Stomach (tissue), 8 donors: ENCODE measurements at regions not wholly inside any gene's neighbourhood (a gene's known extent, or its start where the extent isn't known, plus 50 kb on each side); places are given as distances from the start of the nearest gene placed in this dataset.

ENCODE experiments used
- DNase-seq, 2 donors: peaks; one replicate each; pipeline versions ENCODE4 v3.0.0 to v3.0.0-alpha.2; 2013 to 2019
- H3K27ac ChIP-seq, 5 donors: fragments of 200-600 bp in 4 of 5; sonication (generic) in 4 of 5; one replicate each; pipeline ENCODE4 v1.5.1; 2013 to 2019; ENCODE audit warnings: mild to moderate bottlenecking in 1 of 5, moderate library complexity in 1 of 5
- H3K27me3 ChIP-seq, 3 donors: fragments of 200-600 bp; sonication (generic); one replicate each; pipeline ENCODE4 v1.5.1; 2017 to 2019; ENCODE audit warnings: mixed run types in 1 of 3
- H3K36me3 ChIP-seq, 4 donors: fragments of 200-600 bp; sonication (generic); 1 replicate in 3 of 4; 2 replicates in 1 of 4; pipeline ENCODE4 v1.5.1; 2016 to 2019
- H3K4me1 ChIP-seq, 4 donors: fragments of 200-600 bp; sonication (generic); one replicate each; pipeline ENCODE4 v1.5.1; 2016 to 2019
- H3K4me3 ChIP-seq, 4 donors: fragments of 200-600 bp; sonication (generic) in 3 of 4; one replicate each; pipeline ENCODE4 v1.5.1; 2016 to 2019; ENCODE audit warnings: mild to moderate bottlenecking in 1 of 4
- H3K9me3 ChIP-seq, 4 donors: fragments of 200-600 bp; sonication (generic); one replicate each; pipeline ENCODE4 v1.5.1; 2016 to 2019
- EP300 ChIP-seq: sonication (generic); formaldehyde crosslinking; IDR thresholded peaks from one replicate; pipeline ENCODE4 v1.6.1; 2017; ENCODE audit warnings: antibody characterized with exemption
- POLR2A ChIP-seq, 4 donors: fragments of 450-650 bp; IDR thresholded peaks; one replicate each; pipeline ENCODE4 v1.6.1; 2016; ENCODE audit warnings: antibody characterized with exemption in 4 of 4, control low read depth in 2 of 4, mild to moderate bottlenecking in 1 of 4, moderate library complexity in 1 of 4
- POLR2AphosphoS5 ChIP-seq, 3 donors: sonication (generic); formaldehyde crosslinking; IDR thresholded peaks; one replicate each; pipeline ENCODE4 v1.6.1; 2016; ENCODE audit warnings: antibody characterized with exemption in 3 of 3
- WGBS, 5 donors: extraction: QIAGEN DNeasy Blood & Tissue Kit in 3 of 5; methylation state at CpG; one replicate each; pipeline versions ENCODE4 v1.1.5 to v1.1.7; 2013 to 2018; 5-methylcytosine and 5-hydroxymethylcytosine counted together
- intact Hi-C: fragments of 100-400 bp; cut with DNase I; formaldehyde crosslinking; loops from one replicate; pipeline ENCODE4 v1.15.1; 2023; ENCODE audit warnings: low total_unique reads
- TF ChIP-seq, protein P1 (sequence below), 7 experiments: fragments of 450-650 bp in 4 of 7; fragments of 200-600 bp in 3 of 7; sonication (generic) in 3 of 7; IDR thresholded peaks; one replicate each; pipeline ENCODE4 v1.5.1; 2016 to 2019; ENCODE audit warnings: antibody characterized with exemption in 7 of 7, control low read depth in 2 of 7, mild to moderate bottlenecking in 1 of 7
- donor health status: healthy with polysubstance abuse.
- donor health status: Bipolar disorder and iron deficiency.
- donor health status: healthy.

- no peaks in the 10 kb centered on the region for H3K4me1 ChIP-seq
- no peaks in the 10 kb centered on the region for H3K36me3 ChIP-seq
- H3K9me3 ChIP-seq, result peaks cover 0 to 6% (median 2%) of the 10 kb centered on the region in 4 donors
- intact Hi-C loops, result no loop called here
- H3K27me3 ChIP-seq, result peaks cover 0 to 5% (median 0%) of the 10 kb centered on the region in 3 donors
- TF ChIP-seq, protein P1, sequence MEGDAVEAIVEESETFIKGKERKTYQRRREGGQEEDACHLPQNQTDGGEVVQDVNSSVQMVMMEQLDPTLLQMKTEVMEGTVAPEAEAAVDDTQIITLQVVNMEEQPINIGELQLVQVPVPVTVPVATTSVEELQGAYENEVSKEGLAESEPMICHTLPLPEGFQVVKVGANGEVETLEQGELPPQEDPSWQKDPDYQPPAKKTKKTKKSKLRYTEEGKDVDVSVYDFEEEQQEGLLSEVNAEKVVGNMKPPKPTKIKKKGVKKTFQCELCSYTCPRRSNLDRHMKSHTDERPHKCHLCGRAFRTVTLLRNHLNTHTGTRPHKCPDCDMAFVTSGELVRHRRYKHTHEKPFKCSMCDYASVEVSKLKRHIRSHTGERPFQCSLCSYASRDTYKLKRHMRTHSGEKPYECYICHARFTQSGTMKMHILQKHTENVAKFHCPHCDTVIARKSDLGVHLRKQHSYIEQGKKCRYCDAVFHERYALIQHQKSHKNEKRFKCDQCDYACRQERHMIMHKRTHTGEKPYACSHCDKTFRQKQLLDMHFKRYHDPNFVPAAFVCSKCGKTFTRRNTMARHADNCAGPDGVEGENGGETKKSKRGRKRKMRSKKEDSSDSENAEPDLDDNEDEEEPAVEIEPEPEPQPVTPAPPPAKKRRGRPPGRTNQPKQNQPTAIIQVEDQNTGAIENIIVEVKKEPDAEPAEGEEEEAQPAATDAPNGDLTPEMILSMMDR (IDR thresholded peaks at IDR 0.05), result no peak
- no peak for TF ChIP-seq EP300
- no peak for TF ChIP-seq POLR2AphosphoS5 (IDR thresholded peaks at IDR 0.05)
- TF ChIP-seq POLR2A (IDR thresholded peaks at IDR 0.05), result no peak
- H3K27ac ChIP-seq, result no peak overlapping the region
- 69 to 81% (median 75%) methylated on average over 3 of the region's 3 CpGs for WGBS, 5 donors
- DNase-seq, result no peak
- H3K4me3 ChIP-seq, result no peak overlapping the region
Measured at GRCh38 chr15:101590785-101591184, 61.4 kb downstream of the TM2D3 start.

GRCh38 chr15:101583284-101583683 lies 68.9 kb downstream of the TM2D3 start:
- peaks cover 0 to 3% (median 0%) of the 10 kb centered on the region in 4 donors for H3K4me1 ChIP-seq
- peaks cover 0 to 30% (median 0%) of the 10 kb centered on the region in 3 donors for H3K27me3 ChIP-seq
- no peak overlapping the region for H3K27ac ChIP-seq
- H3K36me3 ChIP-seq, result no peaks in the 10 kb centered on the region
- TF ChIP-seq POLR2AphosphoS5 (IDR thresholded peaks at IDR 0.05), result no peak
- no peak for TF ChIP-seq EP300
- TF ChIP-seq POLR2A (IDR thresholded peaks at IDR 0.05), result no peak
- TF ChIP-seq, protein P1 (IDR thresholded peaks at IDR 0.05), result no peak
- H3K4me3 ChIP-seq, result no peak overlapping the region
- H3K9me3 ChIP-seq, result peaks cover 0 to 5% (median 2%) of the 10 kb centered on the region in 4 donors
- intact Hi-C loops, result no loop called here
- no peak for DNase-seq

GRCh38 chr15:101580431-101580830 lies 71.8 kb downstream of the TM2D3 start:
- DNase-seq, result no peak
- Histone ChIP-seq H3K27me3 (peaks cover 0 to 39% (median 0%) of the 10 kb centered on the region in 3 donors), H3K4me3 (no peak overlapping the region), H3K4me1 (peaks cover 0 to 3% (median 0%) of the 10 kb centered on the region in 4 donors), H3K36me3 (no peaks in the 10 kb centered on the region), H3K27ac (no peak overlapping the region), H3K9me3 (peaks cover 0 to 5% (median 2%) of the 10 kb centered on the region in 4 donors)
- intact Hi-C loops, result no loop called here
- no peak for TF ChIP-seq POLR2A (IDR thresholded peaks at IDR 0.05)
- WGBS, 5 donors, result 79 to 86% (median 84%) methylated on average over 11 of the region's 11 CpGs

GRCh38 chr15:101579631-101580163 lies 72.5 kb downstream of the TM2D3 start:
- no peak for DNase-seq
- Histone ChIP-seq H3K27me3 (peaks cover 0 to 38% (median 0%) of the 10 kb centered on the region in 3 donors), H3K4me1 (peaks cover 0 to 3% (median 0%) of the 10 kb centered on the region in 4 donors), H3K27ac (no peak overlapping the region), H3K4me3 (no peak overlapping the region), H3K9me3 (peaks cover 0 to 5% (median 2%) of the 10 kb centered on the region in 4 donors), H3K36me3 (no peaks in the 10 kb centered on the region)
- 56 to 68% (median 62%) methylated on average over 8 of the region's 8 CpGs for WGBS, 5 donors
- intact Hi-C loops, result no loop called here
- TF ChIP-seq, protein P1 (IDR thresholded peaks at IDR 0.05), result no peak
- TF ChIP-seq POLR2A (IDR thresholded peaks at IDR 0.05) (no peak), EP300 (no peak), POLR2AphosphoS5 (IDR thresholded peaks at IDR 0.05) (no peak)

DNA sequence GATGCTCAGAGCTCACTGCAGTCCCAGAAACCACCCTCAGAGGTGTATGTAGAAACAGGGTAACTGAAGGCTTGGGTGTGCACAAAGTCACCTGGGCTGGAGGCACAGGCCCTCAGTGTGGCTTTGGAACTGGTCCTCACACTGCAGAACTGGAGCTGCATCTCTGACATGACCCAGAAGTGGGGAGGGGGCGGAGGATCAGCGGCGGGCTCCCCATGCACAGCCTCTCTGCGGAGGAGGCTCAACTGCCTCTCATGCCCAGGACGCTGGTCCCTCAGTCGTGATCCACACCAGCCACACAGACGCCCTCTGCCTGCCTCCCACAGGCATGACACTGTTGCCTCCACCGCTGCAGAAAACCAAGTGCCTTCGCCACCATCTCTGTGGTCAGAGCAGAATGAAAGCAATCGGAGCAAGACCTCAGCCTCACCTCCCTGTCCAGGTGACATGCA lies 73.7 kb downstream of the TM2D3 start:
- H3K27me3 ChIP-seq, result peaks cover 0 to 34% (median 0%) of the 10 kb centered on the region in 3 donors
- no peak overlapping the region for H3K4me3 ChIP-seq
- DNase-seq, result peak; percentile 62 to 65
- no peak for TF ChIP-seq POLR2AphosphoS5 (IDR thresholded peaks at IDR 0.05)
- TF ChIP-seq, protein P1 (IDR thresholded peaks at IDR 0.05), result peak in 5 of 7 experiments; percentile 43 to 73 (median 54)
- peaks cover 0 to 4% (median 2%) of the 10 kb centered on the region in 4 donors for H3K9me3 ChIP-seq
- H3K27ac ChIP-seq, result no peak overlapping the region
- 29 to 46% (median 35%) methylated on average over 3 to 10 of the region's 10 CpGs for WGBS, 5 donors
- no peaks in the 10 kb centered on the region for H3K36me3 ChIP-seq
- intact Hi-C loops, result no loop called here
- peaks cover 0 to 3% (median 0%) of the 10 kb centered on the region in 4 donors for H3K4me1 ChIP-seq
